ENCODE measurements at regions not wholly inside any gene's neighbourhood (a gene's known extent, or its start where the extent isn't known, plus 50 kb on each side); places are given as distances from the start of the nearest gene placed in this dataset.

DNA sequence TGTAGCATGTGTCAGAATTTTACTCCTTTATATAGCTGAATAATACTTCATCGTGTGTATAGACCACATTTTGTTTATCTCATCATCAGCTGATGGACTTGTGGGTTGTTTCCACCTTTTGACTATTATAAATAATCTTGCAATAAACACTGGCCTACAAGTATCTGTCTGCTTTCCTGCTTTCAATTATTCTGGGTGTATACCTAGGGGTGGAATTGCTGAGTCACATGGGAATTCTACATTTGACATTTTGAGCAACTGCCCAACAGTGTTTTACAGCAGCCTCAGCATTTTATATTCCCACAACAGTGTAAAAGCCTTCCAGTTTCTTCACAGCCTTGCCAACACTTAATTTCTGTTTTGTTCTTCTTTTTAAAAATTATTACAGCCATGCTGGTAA is 200.3 kb upstream of the PRSS1 start:
- TF ChIP-seq CTCF (conservative IDR thresholded peaks at IDR 0.05) (no peak), EZH2 (IDR thresholded peaks at IDR 0.05; ENCODE audit: low read depth) (no peak)

Data from PC-9 (cell line).